GM21360 (cell line): ENCODE measurements at regions not wholly inside any gene's neighbourhood (a gene's known extent, or its start where the extent isn't known, plus 50 kb on each side); places are given as distances from the start of the nearest gene placed in this dataset.

Experiments
- ATAC-seq: cut with Tn5 transposase; IDR thresholded peaks from one replicate; pipeline ENCODE4 v1.9.1; 2021; ENCODE audit warnings: mild to moderate bottlenecking, moderate library complexity; ENCODE audit not compliant: unreplicated experiment

DNA sequence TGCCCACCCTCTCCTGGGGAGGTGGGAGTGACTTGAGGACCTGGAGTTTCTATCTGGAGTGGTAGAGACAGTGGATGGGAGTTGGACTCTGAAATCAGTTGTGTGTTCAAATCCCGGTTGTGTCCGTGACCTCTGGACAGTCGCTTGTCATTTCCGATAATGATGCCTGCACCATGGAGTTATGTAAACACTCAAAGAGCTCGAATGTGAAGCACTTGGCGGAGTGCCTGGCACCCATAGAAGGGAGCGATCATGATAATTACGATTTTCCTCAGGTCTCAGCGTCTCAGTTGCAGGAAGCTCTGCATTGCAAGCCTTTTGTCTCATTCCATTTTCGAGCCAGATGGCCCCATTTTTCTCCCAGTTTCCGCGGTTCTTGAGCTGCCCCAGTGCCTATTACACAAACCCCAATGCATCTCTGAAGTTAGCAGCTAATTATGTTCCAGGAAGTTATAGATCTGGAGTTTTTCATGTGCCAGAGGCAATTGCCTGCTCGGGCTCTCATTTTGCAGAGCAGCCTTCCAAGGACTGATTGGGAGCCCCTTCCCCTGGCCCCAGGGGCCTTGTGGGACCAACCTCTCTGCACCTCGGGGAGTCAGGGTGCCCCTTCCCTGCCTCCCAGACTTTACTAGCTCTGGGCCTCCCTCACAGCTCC is 175.5 kb upstream of the MVB12B start:
- ATAC-seq, result no peak

GRCh38 chr9:126151686-126152134 is 174.9 kb upstream of the MVB12B start:
- no peak for ATAC-seq

DNA sequence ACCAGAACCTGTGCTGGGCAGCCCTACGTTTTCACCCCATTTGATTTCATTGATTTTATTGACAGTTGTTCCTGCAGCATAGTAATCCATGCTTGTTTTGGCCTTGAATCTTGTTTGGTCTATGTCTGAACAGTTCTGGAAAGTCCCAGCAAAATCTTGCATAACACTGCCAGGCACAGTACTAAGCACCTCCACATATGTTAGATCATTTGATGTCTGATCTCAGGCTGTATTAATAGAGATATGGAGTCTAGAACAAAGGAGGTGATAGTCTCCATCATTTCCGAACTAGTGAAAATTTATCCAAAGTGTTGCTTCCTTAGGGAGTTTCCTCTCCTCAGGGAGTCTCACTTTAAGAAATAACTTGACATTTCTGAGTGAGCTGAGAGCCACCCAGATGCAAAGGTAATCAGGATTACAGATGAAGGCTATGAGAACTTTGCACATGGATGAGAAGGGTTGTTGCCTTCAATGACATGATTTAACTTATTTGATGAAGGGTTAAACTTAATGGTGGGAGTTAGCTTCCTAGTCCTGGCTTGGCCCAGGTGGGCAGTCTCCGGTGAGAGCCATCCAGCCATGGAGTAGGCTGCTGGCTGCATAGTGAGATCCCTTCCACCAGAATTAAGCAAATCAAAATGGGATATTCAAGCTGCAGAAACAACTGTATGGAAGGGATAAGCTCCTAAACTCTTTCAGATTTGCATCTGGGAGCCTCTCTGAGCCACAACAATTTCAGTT is 173.8 kb upstream of the MVB12B start:
- no peak for ATAC-seq

DNA sequence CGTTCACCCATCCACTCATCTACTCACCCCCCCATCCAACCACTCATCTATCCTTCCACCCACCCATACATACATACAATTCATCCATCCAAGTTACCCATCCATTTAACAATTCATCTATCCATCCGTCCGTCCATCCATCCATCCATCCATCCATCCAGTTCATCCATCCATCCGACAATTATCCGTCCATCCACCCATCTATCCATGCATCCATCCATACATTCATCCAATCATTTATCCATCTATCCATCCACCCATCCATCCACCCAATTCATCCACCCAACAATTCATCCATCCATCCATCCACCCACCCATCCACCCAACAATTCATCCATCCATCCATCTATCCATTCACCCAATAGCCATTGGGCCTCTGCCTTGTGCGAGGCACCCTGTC is 173.2 kb upstream of the MVB12B start:
- no peak for ATAC-seq

DNA sequence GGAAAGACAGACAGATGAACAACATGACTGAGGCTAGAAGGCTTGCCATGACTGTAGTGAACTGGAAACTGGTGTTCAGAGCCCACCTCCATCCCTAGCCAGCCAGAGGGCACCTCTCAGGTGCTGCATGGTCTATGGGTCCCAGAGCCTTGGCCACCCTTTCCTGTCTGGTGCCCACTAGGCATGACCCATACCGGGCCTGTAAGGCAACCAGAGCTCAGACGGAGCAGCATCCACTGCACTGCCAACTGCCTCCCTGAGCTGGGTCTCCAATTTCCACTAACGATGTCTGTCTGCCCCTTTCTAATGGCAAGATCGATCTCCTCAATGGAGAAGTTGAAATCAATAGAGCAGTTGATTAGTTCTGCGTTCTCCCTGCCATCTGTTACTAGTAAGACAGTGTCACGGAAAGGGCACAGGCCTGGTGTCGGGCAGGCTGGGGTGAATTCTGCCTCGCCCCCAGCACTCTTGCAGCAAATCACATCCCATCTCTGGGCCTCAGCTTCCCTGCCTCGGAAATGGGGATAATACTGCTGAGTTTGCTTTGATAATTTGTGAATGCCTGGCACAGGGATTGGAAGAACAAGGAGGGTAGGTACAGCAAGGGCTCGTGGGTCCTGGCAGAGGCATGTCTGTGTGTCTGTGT is 172.3 kb upstream of the MVB12B start:
- ATAC-seq, result no peak

DNA sequence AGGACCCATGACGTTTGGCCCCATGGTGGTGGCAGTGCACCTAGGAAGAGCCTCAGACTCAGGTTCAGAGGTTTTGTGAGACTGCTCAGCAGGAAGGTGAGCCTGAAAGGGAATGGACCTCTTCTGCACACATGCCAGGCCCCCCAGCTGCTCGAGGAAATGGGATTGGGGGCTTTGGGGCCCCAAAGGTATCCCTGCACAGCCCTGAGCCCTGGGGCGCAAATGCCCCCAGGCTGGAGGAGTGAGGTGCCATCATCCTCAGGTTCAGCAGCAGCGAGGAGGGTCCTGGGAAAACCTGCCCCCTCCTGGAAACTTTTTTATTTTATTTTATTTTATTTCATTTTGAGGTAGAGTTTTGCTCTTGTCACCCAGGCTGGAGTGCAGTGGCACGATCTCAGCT is 171.8 kb upstream of the MVB12B start:
- ATAC-seq, result no peak

- no peak for ATAC-seq
Measured at GRCh38 chr9:126155756-126156664, 170.6 kb upstream of the MVB12B start.

GRCh38 chr9:126156898-126157297 is 169.7 kb upstream of the MVB12B start:
- ATAC-seq, result no peak

DNA sequence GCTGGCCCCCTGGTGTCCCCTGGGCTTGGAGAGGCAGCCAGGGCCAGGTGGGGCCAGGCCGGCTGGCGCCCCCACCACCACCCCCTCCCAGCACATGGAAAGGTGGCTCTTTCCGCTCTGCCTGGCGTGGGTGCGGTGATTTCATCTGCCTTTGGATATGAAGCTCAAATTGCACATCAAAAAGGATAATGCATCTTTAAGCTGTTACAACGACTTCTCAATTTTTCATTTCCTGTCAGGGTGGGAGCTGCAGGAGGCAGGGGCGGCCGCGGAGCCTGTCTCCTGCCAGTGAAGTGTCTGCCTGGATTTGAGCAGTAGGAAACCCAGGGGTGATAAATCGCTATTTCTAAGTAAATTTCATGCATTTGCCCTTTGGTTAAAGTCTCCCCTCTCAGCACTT is 169.2 kb upstream of the MVB12B start:
- no peak for ATAC-seq

GRCh38 chr9:126157826-126158587 is 168.6 kb upstream of the MVB12B start:
- no peak for ATAC-seq

- ATAC-seq, result no peak
Measured at GRCh38 chr9:126158588-126159429, 167.8 kb upstream of the MVB12B start.

- no peak for ATAC-seq
Measured at GRCh38 chr9:126159430-126160060, 167.1 kb upstream of the MVB12B start.

DNA sequence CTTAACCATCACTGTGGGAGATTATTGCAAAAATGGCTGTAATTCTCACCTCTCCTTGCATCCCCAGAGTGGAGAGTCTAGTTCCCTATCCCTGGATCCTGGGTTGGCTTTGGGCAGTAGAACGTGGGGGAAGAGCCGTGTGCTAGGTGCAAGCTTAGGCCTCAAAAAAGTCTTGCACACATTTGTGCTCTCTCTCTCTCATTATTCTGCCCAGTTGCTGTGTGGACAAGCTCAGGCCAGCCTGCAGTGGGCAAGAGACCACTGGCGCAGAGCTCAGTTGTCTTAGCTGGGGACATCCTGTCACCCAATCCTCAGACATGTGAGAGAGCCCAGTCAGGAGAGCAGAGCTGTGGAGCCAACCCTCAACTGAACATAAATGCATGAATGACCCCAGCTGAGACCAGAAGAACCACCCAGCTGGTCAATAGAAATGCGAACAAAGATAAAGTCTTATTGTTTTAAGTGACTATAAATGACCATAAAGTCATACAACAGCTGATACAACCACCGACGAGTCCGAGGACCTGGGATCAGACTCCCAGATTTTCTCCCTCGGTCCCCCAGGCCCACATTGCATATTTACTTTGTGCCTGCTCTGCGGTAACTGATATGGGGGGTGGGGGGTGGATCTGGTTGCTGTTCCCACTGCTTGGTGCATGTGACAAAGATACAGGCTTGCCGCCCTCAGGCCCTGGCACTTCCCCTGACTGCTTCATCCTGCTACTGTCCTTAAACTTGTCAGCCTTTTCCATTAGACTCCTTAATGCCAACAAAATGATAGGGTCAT is 166.4 kb upstream of the MVB12B start:
- no peak for ATAC-seq

- no peak for ATAC-seq
Measured at GRCh38 chr9:126160854-126161329, 165.7 kb upstream of the MVB12B start.

GRCh38 chr9:126162611-126163381 is 163.8 kb upstream of the MVB12B start:
- ATAC-seq, result no peak

GRCh38 chr9:126164796-126165525 is 161.7 kb upstream of the MVB12B start:
- ATAC-seq, result no peak

- no peak for ATAC-seq
Measured at GRCh38 chr9:126165755-126166154, 160.9 kb upstream of the MVB12B start.
